ENCODE measurements at regions not wholly inside any gene's neighbourhood (a gene's known extent, or its start where the extent isn't known, plus 50 kb on each side); places are given as distances from the start of the nearest gene placed in this dataset.

DNA sequence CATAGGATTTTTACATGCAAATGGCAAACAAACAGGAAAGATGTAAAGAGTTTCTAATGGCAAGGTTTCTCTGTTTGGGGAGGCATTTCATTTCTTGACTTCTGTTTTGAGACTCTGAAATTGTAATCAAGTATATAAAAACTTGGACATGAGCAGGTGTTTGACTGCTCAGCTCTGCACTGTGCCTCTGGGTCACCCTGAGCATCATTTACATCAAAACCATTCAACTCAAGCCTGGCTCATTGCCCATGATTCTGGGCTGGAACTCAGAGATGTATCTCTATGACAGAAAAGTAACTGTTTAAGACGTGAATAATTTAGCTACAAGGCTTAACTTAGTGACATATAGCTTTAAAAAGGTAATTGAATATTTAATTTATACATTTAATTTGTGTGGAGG is 1402.4 kb upstream of the NUDT12 start:
- H3K27me3 ChIP-seq (ENCODE audit: control insufficient read depth in 2 of 2, insufficient read depth in 2 of 2, low read length in 2 of 2): no peaks in the 10 kb centered on the region
- no peaks in the 10 kb centered on the region for H3K9me1 ChIP-seq (replicated peaks; ENCODE audit: control insufficient read depth, extremely low read depth, insufficient read depth, low read length)
- no peaks in the 10 kb centered on the region for H3K4me1 ChIP-seq (ENCODE audit: control insufficient read depth, extremely low read depth, insufficient read depth, low read length)
- intact Hi-C loops (cut with micrococcal nuclease) (no loop called here), dilution Hi-C loops (cut with MboI; ENCODE audit: extremely low pct_ligation_motif_present, low sequenced_read_pairs) (no loop called here)
- H3K4me3 ChIP-seq (replicated peaks in 1 of 3; ENCODE audit: insufficient read depth in 1 of 3, low read depth in 1 of 3, low read length in 3 of 3): no peak overlapping the region
- H3K9me3 ChIP-seq (replicated peaks; ENCODE audit: control insufficient read depth, insufficient read depth, low read length): no peaks in the 10 kb centered on the region
- H3K4me2 ChIP-seq (ENCODE audit: insufficient read depth, low read length): no peak overlapping the region
- no peaks in the 10 kb centered on the region for H3K79me2 ChIP-seq (ENCODE audit: control insufficient read depth, insufficient read depth, low read length)
- no peak overlapping the region for H2AFZ ChIP-seq (ENCODE audit: low read depth, low read length)
- no peak overlapping the region for H3K9ac ChIP-seq (replicated peaks; ENCODE audit: extremely low read depth, insufficient read depth, low read length)
- no peaks in the 10 kb centered on the region for H3K36me3 ChIP-seq (ENCODE audit: control insufficient read depth in 2 of 2, extremely low read depth in 1 of 2, insufficient read depth in 2 of 2, low read length in 2 of 2)
- H4K20me1 ChIP-seq (replicated peaks; ENCODE audit: control insufficient read depth, extremely low read depth, insufficient read depth, low read length): no peaks in the 10 kb centered on the region
- no peak for FAIRE-seq
- BruUV-seq (replicated peaks): no TSS peak
- no peak for DNase-seq (ENCODE audit: low read depth, low spot score)
- ChIA-PET POLR2A (no interaction called here), CTCF (interaction anchor here (0.5 to 0.9 kb wide), 2 partner anchors 104 to 223 kb away, joined by 3 read pairs; no protein-coding TSS in a partner anchor)
- H3K27ac ChIP-seq (ENCODE audit: insufficient read depth, low read depth, low read length): no peak overlapping the region
- no peak for TF ChIP-seq EZH2 (IDR thresholded peaks at IDR 0.05; ENCODE audit: borderline replicate concordance, low read depth, low read length, severe bottlenecking)
- no peak for TF ChIP-seq JUN (IDR thresholded peaks at IDR 0.05; ENCODE audit: borderline replicate concordance, insufficient read depth, insufficient read length, low read depth)
- TF ChIP-seq GATA2 (IDR thresholded peaks at IDR 0.05; ENCODE audit: insufficient read depth, insufficient read length, low read depth, low read length): no peak
- TF ChIP-seq POLR2AphosphoS5 (IDR thresholded peaks at IDR 0.05; ENCODE audit: insufficient read depth, low read depth, low read length): no peak
- TF ChIP-seq CTCF (IDR thresholded peaks at IDR 0.05; ENCODE audit: extremely low read depth in 1 of 2, insufficient read depth in 1 of 2, low read depth in 1 of 2, low read length in 2 of 2): no peak
- TF ChIP-seq FOS (IDR thresholded peaks at IDR 0.05; ENCODE audit: borderline replicate concordance, insufficient read depth, low read length): no peak
- TF ChIP-seq POLR2A (IDR thresholded peaks at IDR 0.05; ENCODE audit: low read depth, low read length): no peak
- TF ChIP-seq MAX (IDR thresholded peaks at IDR 0.05; ENCODE audit: insufficient read depth, insufficient read length): no peak
- no peak for TF ChIP-seq MYC (IDR thresholded peaks at IDR 0.05; ENCODE audit: low read depth, low read length)

All from endothelial cell of umbilical vein (primary cell).